T1000 (cell line): ENCODE measurements at regions not wholly inside any gene's neighbourhood (a gene's known extent, or its start where the extent isn't known, plus 50 kb on each side); places are given as distances from the start of the nearest gene placed in this dataset.
"Not testable (repeated sequence)": the region's sequence is repeated elsewhere in the genome, so short reads cannot be mapped to it uniquely, and the experiment has no call there.

Experiments
- DNase-seq: peaks from one replicate; lab custom pipeline; 2025; ENCODE audit warnings: mixed read lengths; lab: John Stamatoyannopoulos, UW

DNA sequence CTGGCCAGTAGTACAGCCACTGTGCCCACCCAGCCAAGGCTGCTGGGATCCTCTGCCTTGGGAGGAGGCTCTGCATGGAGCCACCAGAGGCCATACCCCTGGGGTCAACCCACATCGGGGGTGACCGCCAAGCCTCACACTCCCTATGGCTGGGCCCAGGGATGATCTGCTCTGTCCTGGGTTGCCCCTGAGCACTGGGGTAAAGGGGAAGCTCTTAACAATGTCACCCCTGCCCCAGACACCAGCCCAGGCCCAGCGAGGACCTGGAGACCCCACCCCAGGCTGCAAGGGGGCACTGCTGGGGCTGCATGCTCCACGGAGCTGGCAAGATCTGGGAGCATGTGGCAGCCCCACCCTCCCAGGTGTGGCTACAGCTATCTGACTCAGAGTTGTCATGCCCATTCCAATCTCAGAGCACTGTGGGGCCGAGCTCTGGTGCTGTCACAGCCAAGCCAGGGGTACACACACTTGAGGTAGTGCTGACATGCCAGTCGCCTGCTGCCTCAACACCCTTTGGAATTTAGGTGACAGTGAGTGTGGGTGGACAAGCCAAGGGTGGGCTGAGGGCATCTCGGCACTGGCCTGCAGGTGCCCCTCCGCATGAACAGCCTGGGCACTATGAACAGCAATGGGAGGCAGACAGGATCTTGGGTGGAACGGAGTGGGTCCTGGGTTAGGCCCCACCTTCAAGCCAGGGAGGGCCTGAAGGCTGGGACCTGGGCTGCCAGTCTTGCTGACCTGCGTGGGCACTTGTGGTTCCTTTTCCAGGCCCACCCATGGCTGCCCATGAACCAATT lies 427.7 kb downstream of the LRRIQ3 start:
- no peak for DNase-seq

DNA sequence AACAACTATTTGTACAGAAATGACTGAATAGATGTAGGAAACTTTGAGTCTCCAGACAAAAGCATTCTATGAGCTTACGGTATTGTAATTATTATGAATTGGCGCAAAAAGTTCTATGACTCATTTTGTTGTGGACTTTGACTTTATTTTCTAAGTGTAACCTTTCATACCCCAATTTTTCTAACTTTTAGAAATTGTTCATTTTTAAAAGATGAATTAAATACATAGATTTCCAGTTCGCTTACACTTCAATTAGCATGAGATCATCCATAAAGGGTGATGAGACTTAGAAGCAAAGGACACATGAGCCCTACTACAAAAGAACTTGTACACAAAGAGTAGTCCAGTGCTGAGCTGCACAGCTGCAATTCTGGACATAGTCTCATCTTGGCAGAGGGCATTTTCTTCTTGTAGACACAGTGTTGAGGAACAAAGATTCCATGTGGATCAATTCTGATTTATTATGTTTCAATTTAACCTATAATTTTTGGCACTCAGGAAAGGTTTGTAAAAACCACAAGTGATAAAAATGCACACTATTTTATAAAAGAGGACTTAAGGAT lies 431.1 kb downstream of the LRRIQ3 start:
- no peak for DNase-seq

DNA sequence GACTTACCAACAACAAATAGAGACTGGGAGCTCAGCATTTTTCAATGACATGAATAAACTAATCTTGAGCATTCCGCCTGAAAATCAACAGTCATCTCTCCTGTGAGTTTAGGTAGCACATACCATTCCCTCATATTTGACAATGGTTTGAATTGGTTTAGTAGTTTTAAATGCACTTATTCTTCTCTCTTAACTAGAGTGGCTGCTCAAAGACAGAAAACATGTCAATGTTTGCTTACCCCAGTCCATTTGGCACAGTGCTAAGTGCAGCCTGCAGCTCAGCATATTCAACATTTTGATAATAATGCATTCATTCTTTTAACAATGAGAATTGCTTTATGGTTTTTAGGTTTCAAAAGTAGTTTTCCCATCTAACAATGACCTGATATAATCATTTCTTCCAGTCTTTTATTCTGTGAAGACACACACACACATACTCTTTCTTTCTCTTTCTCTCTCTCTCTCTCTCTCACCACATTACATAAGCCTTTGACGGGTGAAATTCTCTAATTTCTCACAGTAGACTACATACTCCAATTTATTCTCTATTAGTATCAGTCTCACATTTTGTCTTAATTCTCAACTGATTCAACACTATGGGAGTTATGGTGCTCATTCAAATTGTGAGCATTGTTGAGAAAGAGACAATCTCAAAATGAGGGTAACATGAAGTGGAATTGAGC lies 432.3 kb downstream of the LRRIQ3 start:
- DNase-seq, result no peak

DNA sequence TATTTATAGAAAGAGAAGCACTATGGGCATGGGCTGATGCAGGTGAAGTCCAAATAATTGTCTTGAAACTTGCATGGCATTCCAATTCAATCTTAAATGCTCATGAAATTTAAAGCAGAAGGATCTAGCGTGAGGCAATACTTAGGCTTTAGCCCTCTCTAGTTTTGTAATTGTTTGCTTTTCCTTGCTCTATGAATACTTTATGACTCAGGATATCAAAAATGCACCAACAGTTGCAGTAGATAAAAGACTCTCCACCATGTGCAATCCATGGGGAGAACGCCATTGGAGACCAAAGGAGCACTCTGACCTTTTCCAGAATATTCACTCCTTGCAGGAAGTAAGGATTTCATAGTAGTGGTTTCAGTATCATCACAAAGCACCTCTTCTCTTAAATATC lies 436.4 kb downstream of the LRRIQ3 start:
- no peak for DNase-seq

DNA sequence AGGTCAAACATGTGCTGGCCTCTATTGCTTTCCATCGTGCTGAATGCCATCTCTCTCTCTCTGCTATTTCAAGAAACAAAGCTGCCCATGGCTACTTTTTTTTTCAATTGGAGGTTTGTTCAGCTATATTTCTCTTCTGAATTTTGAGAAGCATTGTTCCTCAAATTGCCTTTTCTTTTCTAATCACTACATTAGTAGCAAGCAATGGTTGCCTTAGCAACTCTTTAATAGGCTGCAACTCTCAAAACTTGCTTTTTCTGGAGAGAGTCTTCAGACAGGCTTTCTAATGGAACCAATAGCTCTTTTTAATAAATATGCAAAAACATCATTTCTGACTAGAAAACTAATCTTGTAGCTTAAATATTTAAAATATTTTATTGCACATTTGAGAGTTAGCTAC lies 439.0 kb downstream of the LRRIQ3 start:
- DNase-seq, result no peak

DNA sequence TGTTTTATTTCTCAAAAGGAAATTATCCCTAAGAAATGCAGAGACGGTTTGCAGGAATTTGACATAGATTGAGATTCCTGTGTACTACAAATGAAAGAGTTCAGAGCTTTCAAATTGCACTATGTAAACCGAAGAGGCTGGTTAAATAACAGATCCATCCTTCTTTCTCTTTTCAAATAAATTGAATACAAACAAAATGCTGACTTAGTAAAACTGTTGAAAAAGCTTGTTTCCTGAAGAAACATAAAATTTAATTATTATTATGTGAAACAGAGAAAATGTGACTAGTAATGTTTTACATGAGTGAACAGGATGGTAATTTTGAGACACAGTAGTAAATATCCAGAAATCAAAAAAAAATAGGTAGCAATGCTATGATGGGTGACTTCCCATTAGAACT lies 441.2 kb downstream of the LRRIQ3 start:
- no peak for DNase-seq

DNA sequence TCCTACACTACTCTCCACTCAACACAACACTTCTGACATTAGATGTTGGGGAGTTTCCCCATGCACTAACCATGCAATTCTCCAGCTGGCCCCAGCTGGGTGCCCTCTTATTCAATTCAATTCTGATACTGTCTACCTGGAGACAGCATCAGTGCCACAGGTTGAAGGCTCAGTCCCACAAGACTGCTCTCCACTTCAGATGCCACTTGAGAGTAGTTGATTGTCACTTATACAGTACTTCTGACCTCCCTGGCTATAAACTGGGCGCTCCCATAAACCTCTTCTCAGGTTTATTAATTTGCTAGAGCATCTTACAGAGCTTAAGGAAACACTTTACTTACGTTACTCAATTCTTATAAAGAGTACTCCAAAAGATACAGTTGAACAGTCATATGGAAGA lies 442.3 kb downstream of the LRRIQ3 start:
- no peak for DNase-seq

DNA sequence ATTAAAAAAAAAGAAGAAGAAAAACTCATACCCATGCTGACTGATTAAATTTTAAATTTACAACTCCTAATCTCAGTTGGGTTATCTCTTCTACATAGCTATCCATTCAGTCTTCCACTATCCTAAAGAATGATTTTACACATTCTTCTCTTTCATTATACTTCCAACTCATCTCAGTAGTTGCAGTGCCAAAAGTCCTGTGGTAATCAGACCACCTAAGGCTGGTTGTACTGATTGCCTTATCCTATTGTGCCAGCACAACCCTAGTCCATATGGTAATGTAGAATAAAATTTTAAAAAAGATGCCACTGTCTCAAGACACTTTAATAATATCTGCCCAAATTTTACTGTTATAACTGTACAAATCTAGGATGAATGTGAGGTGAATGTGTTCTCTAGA lies 448.0 kb downstream of the LRRIQ3 start:
- no peak for DNase-seq

DNA sequence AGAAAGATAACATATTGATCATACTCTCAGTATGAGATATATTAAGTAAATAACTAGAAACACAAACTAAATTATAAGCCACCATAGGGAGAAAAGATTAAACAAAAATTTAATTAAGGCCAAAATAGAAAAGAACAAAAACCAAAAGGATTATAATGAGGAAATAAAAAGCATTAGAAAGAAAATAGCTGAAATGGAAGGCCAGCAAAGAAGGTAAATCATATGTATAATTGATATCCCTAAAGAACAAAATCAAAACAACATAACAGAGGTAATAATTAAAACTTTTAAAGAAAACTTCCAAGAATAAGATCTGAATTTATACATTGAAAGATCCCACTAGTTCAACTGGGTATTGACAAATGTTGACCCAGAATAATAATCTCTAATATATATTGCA lies 453.0 kb downstream of the LRRIQ3 start:
- no peak for DNase-seq

DNA sequence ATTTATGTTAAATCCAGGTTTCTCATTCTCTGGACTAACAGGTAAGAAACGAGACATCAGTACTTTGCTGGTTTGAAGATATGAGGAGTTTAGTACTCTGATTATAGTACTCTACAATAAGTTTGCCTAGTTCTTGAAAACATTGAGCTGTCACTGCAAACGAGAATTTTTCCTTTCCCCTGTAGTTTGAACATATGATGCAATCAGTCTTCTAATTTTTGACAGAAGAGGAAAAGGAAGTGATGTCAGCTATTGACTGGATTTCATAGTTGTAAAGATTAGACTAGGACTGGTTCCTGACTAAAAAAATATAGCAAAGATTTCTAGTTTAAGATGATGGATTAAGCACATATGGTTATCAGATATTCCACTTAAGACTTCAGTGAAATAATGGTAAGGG lies 461.9 kb downstream of the LRRIQ3 start:
- DNase-seq, result no peak

DNA sequence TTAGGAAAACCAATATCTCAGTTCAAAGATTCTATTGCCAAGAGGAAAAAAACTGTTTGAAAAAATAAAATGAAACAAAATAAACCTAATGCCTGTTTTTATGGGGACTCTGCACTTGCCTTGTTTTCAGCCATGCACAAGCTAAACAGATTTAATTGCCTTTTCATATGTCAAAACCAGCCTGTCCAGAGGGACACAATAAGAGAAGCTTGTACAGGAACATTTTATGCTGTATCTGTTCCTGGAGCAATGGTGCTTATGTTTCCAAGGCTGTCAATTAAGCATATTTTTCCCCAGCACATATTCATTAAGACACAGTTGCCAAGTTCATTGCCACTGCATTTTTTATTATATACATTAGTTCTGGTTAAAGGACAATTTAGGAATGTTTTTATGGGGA lies 470.9 kb downstream of the LRRIQ3 start:
- DNase-seq, result no peak

DNA sequence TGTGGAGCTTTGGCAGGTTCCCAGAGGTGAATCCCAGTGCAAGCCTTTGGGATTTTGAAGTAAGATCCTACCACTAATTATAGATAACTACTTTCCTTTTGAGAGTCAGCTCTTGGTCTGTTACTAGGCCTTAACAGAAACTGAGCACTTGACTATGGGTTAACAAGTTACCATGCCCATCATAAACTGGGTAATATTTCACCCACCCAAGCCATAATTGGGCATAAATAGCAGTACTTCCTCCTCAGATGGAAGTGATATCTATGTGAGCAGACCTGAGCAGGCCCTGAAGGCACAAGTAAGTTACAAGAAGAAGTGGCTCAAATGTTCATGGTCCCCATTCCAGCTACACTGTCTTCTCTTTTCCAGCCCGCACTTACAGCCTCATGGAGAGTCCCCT lies 475.9 kb downstream of the LRRIQ3 start:
- DNase-seq, result no peak

DNA sequence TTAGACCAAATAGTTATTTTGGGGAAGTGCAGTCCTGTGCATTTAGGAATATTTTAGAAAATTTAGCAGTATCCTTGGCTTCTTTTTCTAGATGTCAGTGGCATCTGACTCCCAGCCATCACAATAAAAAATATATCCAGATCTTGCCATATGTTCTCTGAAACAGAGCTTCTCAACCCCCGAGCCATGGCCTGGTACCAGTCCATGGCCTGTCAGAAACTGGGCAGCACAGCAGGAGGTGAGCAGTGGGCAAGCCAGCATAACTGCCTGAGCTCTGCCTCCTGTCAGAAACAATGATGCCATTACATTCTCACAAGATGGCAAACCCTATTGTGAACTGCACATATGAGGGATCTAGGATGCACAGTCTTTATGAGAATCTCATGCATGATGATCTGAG lies 480.0 kb downstream of the LRRIQ3 start:
- no peak for DNase-seq

DNA sequence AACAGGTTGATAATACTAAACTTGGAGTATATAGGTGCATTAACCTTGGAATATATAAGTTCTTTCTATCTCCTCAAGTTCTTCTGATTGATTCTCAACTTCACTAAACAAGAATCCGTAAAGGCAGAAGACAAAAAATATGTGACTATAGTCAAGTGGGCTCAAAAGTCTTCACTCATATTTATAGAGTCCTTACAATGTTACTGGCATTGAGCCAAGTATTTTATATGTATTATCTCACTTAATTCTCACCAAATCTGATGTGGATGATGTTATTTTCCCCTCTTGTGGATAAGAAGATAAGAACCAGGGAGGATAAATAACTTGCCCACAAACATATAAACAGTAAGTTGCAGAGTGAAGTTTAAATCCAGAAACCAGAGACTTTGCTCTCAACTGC lies 486.9 kb downstream of the LRRIQ3 start:
- no peak for DNase-seq

DNA sequence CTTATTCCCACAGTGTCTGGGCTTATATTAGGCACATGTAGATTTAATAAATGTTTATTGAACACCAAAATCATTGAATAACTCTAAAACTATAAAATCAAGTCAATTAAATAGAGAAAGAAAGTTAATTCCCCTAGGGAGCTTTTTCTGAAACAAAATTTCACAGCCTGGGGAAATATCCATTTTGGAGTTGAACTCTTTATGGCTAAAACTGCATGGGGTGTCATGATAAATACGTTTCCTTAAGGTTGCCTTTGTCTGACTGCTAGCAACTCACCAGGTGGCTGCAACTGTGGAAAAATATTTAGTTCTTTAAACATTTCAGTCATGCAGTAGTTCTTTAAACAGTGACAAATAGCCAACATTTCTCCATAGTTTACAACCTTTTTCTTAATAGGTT lies 496.1 kb downstream of the LRRIQ3 start:
- DNase-seq, result no peak

DNA sequence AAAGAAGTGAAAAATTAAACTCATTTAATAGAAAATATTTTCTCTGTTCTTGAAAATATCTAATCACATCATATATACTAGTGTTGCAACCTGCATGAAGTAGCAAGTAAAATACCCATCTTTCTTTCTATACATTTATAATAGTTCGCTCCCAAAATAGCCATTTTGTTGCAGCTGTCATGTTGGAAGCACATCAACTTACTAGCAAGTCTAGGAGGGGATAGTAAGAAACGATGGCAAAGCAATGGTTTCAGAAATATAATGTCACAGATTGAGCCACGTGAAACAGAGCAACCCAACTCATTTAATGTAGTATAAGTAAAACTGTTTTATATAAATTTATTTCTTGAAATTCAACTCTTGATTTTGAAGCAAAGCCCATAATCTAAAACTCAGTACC lies 521.8 kb downstream of the LRRIQ3 start:
- no peak for DNase-seq

DNA sequence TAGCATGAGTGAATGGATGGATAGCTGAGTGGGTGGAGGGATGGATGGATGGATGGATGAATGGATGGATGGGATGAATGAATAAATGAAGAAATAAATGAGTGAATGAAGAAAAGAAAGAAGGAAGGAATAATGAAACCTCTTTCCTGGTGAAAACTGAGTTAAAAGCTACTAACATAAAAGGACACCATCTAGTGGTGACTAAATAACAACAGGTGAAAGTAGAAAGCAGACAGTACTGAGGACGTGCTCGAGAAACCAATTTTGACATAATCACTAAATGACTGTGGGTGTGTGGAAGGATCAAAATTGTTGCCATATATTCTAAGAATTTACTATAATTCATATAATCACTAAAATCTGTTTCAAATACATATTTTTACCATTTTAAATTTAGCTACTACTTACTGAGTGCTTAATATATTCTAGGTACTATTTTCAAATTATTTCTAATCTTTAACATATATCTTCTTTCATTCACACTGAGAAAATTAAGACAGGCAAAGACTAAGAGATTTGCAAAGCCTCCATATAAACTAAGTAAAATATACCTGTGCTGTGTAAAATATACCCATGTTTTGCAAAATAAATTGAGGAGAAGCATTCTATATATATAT lies 522.9 kb downstream of the LRRIQ3 start:
- no peak for DNase-seq

DNA sequence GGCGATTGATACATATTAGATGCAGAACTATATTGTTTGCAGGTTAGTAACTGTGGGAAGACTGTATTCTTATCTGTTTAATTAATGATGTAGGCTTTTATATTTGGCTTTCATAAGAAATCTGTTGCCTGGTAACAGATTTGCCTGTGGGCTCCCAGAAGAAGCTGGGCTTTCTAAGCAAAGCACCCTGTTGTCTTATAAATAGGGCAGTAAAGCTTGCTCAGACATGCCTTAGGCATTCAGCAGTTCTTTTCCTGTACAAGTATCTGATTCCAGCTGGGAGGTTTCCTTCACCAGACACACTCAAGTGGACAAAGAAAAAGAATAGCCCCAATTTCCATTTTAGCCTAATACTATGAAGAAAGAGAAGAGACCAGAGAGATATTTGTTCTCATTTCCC lies 524.0 kb downstream of the LRRIQ3 start:
- DNase-seq, result no peak

DNA sequence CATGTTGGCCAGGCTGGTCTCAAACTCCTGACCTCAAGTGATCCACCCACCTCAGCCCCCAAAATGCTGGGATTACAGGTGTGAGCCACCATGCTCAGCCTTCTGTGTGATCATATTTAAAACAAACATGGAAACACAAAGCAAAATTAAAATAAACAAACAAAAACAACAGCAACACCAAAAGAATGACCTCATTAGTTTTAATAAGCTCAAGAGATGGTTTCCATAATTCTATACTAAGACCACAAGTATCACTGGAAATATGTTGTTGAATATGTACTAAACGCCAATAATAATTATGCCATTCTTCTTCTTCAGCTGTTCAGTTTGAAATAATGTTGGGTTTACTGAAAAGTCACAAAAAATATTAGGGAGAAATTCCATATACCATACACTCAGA lies 526.4 kb downstream of the LRRIQ3 start:
- DNase-seq, result no peak

DNA sequence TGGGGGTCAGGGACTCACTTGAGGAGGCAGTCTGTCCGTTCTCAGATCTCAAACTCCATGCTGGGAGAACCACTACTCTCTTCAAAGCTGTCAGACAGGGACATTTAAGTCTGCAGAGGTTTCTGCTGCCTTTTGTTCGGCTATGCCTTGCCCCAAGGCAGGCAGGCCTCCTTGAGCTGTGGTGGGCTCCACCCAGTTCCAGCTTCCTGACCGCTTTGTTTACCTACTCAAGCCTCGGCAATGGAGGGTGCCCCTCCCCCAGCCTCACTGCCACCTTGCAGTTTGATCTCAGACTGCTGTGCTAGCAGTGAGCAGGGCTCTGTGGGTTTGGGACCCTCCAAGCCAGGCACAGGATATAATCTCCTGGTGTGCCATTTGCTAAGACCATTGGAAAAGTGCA lies 530.0 kb downstream of the LRRIQ3 start:
- DNase-seq, result not testable (repeated sequence)

DNA sequence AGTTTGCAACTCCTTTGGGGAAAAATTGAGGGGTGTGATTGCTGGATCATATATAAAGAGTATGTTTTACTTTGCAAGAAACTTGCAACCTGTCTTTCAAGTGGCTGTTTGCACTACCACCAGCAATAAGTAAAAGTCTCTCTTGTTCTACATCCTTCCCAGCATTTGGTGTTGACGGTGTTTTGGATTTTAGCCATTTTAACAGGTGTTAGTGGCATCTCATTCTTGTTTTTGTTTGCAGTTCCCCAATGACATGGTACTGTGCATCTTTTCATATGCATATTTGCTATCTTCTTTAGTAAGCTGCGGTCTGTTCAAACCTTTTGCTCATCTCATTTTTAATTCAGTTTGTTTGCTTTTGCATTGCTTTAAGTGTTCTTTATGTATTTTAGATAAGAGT lies 535.5 kb downstream of the LRRIQ3 start:
- DNase-seq, result no peak

DNA sequence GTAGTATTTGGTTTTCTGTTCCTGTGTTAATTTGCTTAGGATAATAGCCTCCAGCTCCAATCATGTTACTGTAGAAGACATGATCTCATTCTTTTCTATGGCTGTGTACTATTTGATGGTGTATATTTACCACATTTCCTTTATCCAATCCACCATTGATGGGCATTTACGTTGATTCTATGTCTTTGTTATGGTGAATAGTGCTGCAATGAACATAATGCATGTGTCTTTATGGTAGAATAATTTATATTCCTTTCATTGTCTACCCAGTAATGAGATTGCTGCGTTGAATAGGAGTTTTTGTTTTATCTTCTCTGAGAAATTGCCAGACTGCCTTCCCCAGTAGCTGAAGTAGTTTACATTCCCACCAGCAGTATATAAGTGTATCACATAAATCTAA lies 538.8 kb downstream of the LRRIQ3 start:
- no peak for DNase-seq

DNA sequence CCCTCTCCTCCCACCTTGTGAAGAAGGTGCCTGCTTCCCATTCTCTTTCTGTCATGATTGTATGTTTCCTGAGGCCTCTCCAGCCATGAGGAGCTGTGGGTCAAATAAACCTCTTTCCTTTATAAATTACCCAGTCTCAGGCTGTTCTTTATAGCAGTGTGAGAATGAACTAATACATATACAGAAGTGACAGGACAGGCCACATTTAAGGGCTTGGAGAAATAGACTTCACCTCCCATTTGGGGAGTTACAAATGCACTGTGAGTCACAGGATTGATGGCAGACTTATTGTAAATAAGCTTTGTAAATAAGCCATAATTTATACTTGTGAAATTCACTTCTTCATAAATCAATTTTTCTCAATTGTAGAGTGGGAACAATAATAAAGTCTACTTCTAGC lies 543.3 kb downstream of the LRRIQ3 start:
- no peak for DNase-seq
